IMR-90 (cell line): ENCODE measurements at regions not wholly inside any gene's neighbourhood (a gene's known extent, or its start where the extent isn't known, plus 50 kb on each side); places are given as distances from the start of the nearest gene placed in this dataset.

Source experiments
- ATAC-seq: fragments of 200-7000 bp; cut with Tn5 transposase; 2 replicates; pipeline ENCODE4 v1.9.1; 2020; ENCODE audit warnings: low read depth, mild to moderate bottlenecking, moderate library complexity
- BruUV-seq: library from RNA; stranded (reverse); fragments of 400-500 nt; replicated peaks from 2 replicates; lab custom pipeline; 2021; lab: Mats Ljungman, UMichigan
- CTCF ChIA-PET: fragments of 300-600 bp; formaldehyde crosslinking; extraction: SDS; loops from one replicate; lab custom pipeline; 2021; ENCODE audit warnings: antibody characterized with exemption; lab: Yijun Ruan, JAX
- POLR2A ChIA-PET: fragments of 300-600 bp; sonication (Branson Sonifier 250); formaldehyde crosslinking; loops from one replicate; lab custom pipeline; 2022; ENCODE audit warnings: antibody characterized with exemption; ENCODE audit not compliant: unreplicated experiment; lab: Charles Lee
- DNase-seq: peaks from one replicate; pipeline ENCODE4 v3.0.0; 2013
- H2AFZ ChIP-seq: replicated peaks from 2 replicates; pipeline ENCODE3; 2013; ENCODE audit warnings: low read length, mild to moderate bottlenecking; ENCODE audit not compliant: poor library complexity
- H2AK5ac ChIP-seq: 2 replicates; pipeline ENCODE4 v1.6.1; 2013; ENCODE audit warnings: low read depth, low read length, inconsistent platforms
- H2AK9ac ChIP-seq: replicated peaks from 2 replicates; pipeline ENCODE3; 2013; ENCODE audit warnings: mild to moderate bottlenecking, low read depth, low read length, moderate library complexity; ENCODE audit not compliant: poor library complexity
- H2BK120ac ChIP-seq: 2 replicates; pipeline ENCODE4 v1.6.1; 2013; ENCODE audit warnings: low read depth, low read length, inconsistent platforms
- H2BK15ac ChIP-seq: 3 replicates; pipeline ENCODE4 v1.6.1; 2013; ENCODE audit warnings: low read depth, low read length, inconsistent platforms
- H2BK20ac ChIP-seq: 2 replicates; pipeline ENCODE4 v1.6.1; 2013; ENCODE audit warnings: low read depth, mild to moderate bottlenecking, inconsistent platforms, low read length, moderate library complexity
- H2BK5ac ChIP-seq: 2 replicates; pipeline ENCODE4 v1.6.1; 2013; ENCODE audit warnings: mild to moderate bottlenecking, low read depth, low read length, inconsistent platforms; ENCODE audit not compliant: poor library complexity, severe bottlenecking
- H3K14ac ChIP-seq: replicated peaks from 2 replicates; pipeline ENCODE4 v1.6.1; 2013; ENCODE audit warnings: low read depth, low read length, inconsistent platforms
- H3K18ac ChIP-seq: 2 replicates; pipeline ENCODE4 v1.6.1; 2013; ENCODE audit warnings: low read depth, low read length, control low read depth
- H3K23ac ChIP-seq: 2 replicates; pipeline ENCODE4 v1.6.1; 2013; ENCODE audit warnings: low read depth, low read length, inconsistent platforms
- H3K27ac ChIP-seq: 2 replicates; pipeline ENCODE4 v1.5.1; 2013; ENCODE audit warnings: mild to moderate bottlenecking, control low read depth, low read length; ENCODE audit not compliant: insufficient read depth
- H3K27me3 ChIP-seq: 2 replicates; pipeline ENCODE4 v1.6.1; 2013; ENCODE audit warnings: low read length; ENCODE audit not compliant: control insufficient read depth, insufficient read depth
- H3K36me3 ChIP-seq: 2 replicates; pipeline ENCODE4 v1.6.1; 2013; ENCODE audit warnings: low read length, mixed read lengths; ENCODE audit not compliant: control insufficient read depth, insufficient read depth
- H3K4ac ChIP-seq: 2 replicates; pipeline ENCODE4 v1.6.1; 2013; ENCODE audit warnings: low read depth, low read length, inconsistent platforms
- H3K4me1 ChIP-seq: 2 replicates; pipeline ENCODE4 v1.6.1; 2013; ENCODE audit warnings: low read length, mixed read lengths; ENCODE audit not compliant: control insufficient read depth, insufficient read depth
- H3K4me2 ChIP-seq: 2 replicates; pipeline ENCODE4 v1.6.1; 2013; ENCODE audit warnings: low read depth, mild to moderate bottlenecking, control low read depth, low read length, moderate library complexity
- H3K4me3 ChIP-seq: 2 replicates; pipeline ENCODE4 v1.5.1; 2013; ENCODE audit warnings: low read depth, mild to moderate bottlenecking, control low read depth, low read length, moderate library complexity; ENCODE audit not compliant: insufficient read depth
- H3K56ac ChIP-seq: 2 replicates; pipeline ENCODE4 v1.6.1; 2013; ENCODE audit warnings: low read length, inconsistent platforms; ENCODE audit not compliant: insufficient read depth; ENCODE audit errors: extremely low read depth
- H3K79me1 ChIP-seq, 2 experiments: 2 replicates each; pipeline ENCODE4 v1.6.1; 2013; ENCODE audit warnings: low read length in 2 of 2, inconsistent platforms in 1 of 2, low read depth in 1 of 2
- H3K9ac ChIP-seq: 2 replicates; pipeline ENCODE4 v1.6.1; 2013; ENCODE audit warnings: low read depth, low read length, control low read depth
- H3K9me1 ChIP-seq: 2 replicates; pipeline ENCODE4 v1.6.1; 2013; ENCODE audit warnings: low read length, inconsistent platforms; ENCODE audit not compliant: insufficient read depth
- H3K9me3 ChIP-seq: 2 replicates; pipeline ENCODE4 v1.6.1; 2013; ENCODE audit warnings: low read length; ENCODE audit not compliant: control insufficient read depth, insufficient read depth
- H4K20me1 ChIP-seq: 2 replicates; pipeline ENCODE4 v1.6.1; 2013; ENCODE audit warnings: low read length, inconsistent platforms; ENCODE audit not compliant: insufficient read depth
- H4K5ac ChIP-seq: 2 replicates; pipeline ENCODE4 v1.6.1; 2013; ENCODE audit warnings: mild to moderate bottlenecking, low read depth, low read length, control low read depth
- H4K8ac ChIP-seq, 2 experiments: 2 replicates each; pipeline ENCODE4 v1.6.1; 2013; ENCODE audit warnings: low read depth in 2 of 2, low read length in 2 of 2, control low read depth in 1 of 2, inconsistent platforms in 1 of 2
- H4K91ac ChIP-seq: 2 replicates; pipeline ENCODE4 v1.6.1; 2013; ENCODE audit warnings: low read depth, low read length, inconsistent platforms; ENCODE audit not compliant: insufficient read depth
- RFX5 ChIP-seq: IDR thresholded peaks from 2 replicates; pipeline ENCODE4 v1.8.0; 2012; ENCODE audit warnings: low read depth, mild to moderate bottlenecking, low read length, moderate library complexity
- SMC3 ChIP-seq: fragments of 150-350 bp; IDR thresholded peaks from 2 replicates; pipeline ENCODE4 v1.6.1; 2016; ENCODE audit warnings: low read depth, mild to moderate bottlenecking, antibody characterized with exemption, low read length, moderate library complexity
- WGBS, 2 experiments: methylation state at CpG; one replicate each; pipeline versions ENCODE4 v1.1.5 to v1.1.7; 2013; ENCODE audit warnings: missing lambda C conversion rate in 2 of 2; ENCODE audit not compliant: insufficient read length in 1 of 2; ENCODE audit errors: extremely low coverage in 2 of 2; 5-methylcytosine and 5-hydroxymethylcytosine counted together
- dilution Hi-C: fragments of 300-500 bp; cut with HindIII; formaldehyde crosslinking; loops from one replicate; pipeline ENCODE4 v1.14.3; 2018; ENCODE audit warnings: low sequenced_read_pairs; ENCODE audit not compliant: unreplicated experiment
- in situ Hi-C: fragments of 300-500 bp; cut with MboI; formaldehyde crosslinking; loops from 3 replicates; pipeline ENCODE4 v1.14.3; 2019; ENCODE audit warnings: low sequenced_read_pairs, inconsistent platforms, mixed read lengths
- intact Hi-C: fragments of 100-400 bp; cut with micrococcal nuclease; formaldehyde crosslinking; loops from 2 replicates; pipeline ENCODE4 v1.10.0; 2022

DNA sequence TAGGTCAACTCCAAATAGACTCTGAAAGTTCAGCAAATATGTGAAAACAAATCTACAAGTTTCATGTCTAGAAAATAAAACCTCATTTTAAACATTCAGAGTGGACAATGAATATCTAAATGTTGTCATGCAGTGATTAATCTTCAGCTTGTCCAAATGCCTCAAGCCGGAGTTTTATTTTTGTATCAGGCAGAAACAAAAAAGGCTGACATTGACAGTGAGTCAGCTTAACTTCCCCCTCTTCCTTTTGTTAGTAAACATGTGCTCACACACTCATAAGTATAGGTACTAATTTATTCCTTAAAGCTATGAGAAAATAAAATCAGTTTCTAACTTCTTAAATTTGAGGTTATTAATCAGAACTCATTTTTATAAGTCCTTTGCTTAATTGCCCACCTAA is 467.9 kb upstream of the DAB2 start:
- Histone ChIP-seq H3K4me1 (no peaks in the 10 kb centered on the region), H4K5ac (no peak overlapping the region), H2BK20ac (no peak overlapping the region), H3K9me1 (no peaks in the 10 kb centered on the region), H4K8ac (no peak overlapping the region), H3K4me2 (no peak overlapping the region), H2AFZ (no peak overlapping the region), H3K27ac (no peak overlapping the region), H3K23ac (no peak overlapping the region), H2BK120ac (no peak overlapping the region), H3K79me1 (no peaks in the 10 kb centered on the region), H4K20me1 (no peaks in the 10 kb centered on the region), H2BK5ac (no peak overlapping the region), H2AK9ac (no peak overlapping the region), H3K4ac (no peak overlapping the region), H3K56ac (no peak overlapping the region), H3K4me3 (no peak overlapping the region), H3K27me3 (no peaks in the 10 kb centered on the region; the same call in 1 of the 2 replicates), H3K18ac (no peak overlapping the region), H3K9me3 (no peaks in the 10 kb centered on the region), H3K36me3 (no peaks in the 10 kb centered on the region), H3K9ac (no peak overlapping the region), H2AK5ac (no peak overlapping the region), H3K14ac (no peak overlapping the region), H2BK15ac (no peak overlapping the region), H4K91ac (no peak overlapping the region)
- WGBS, 2 experiments, result no CpG with 5 or more reads among the region's 1 CpG
- dilution Hi-C loops, result no loop called here
- intact Hi-C loops, result no loop called here
- TF ChIP-seq SMC3 (no peak), RFX5 (no peak)
- BruUV-seq, result no TSS peak
- ChIA-PET CTCF (interaction anchor here (0.6 to 1.5 kb wide), 2 partner anchors 9 to 15 kb away, joined by 3 to 4 read pairs; no protein-coding TSS in a partner anchor), POLR2A (no interaction called here)
- no peak for ATAC-seq
- DNase-seq, result no peak
- in situ Hi-C loops, result no loop called here
